HG02870 (cell line): ENCODE measurements at regions not wholly inside any gene's neighbourhood (a gene's known extent, or its start where the extent isn't known, plus 50 kb on each side); places are given as distances from the start of the nearest gene placed in this dataset.

Experiments used
- ATAC-seq: cut with Tn5 transposase; IDR thresholded peaks from one replicate; pipeline ENCODE4 v1.9.1; 2021; ENCODE audit warnings: mild to moderate bottlenecking, moderate library complexity; ENCODE audit not compliant: unreplicated experiment

GRCh38 chr1:56357927-56358690 lies 221.3 kb downstream of the PLPP3 start:
- no peak for ATAC-seq

GRCh38 chr1:56356376-56356990 lies 222.9 kb downstream of the PLPP3 start:
- no peak for ATAC-seq

- no peak for ATAC-seq
These were observed 223.4 kb downstream of the PLPP3 start for GRCh38 chr1:56355918-56356317.

- ATAC-seq: no peak
These were observed 223.9 kb downstream of the PLPP3 start for GRCh38 chr1:56355422-56355821.

- no peak for ATAC-seq
These were observed 233.5 kb downstream of the PLPP3 start for GRCh38 chr1:56345831-56346230.

- no peak for ATAC-seq
These were observed 238.4 kb downstream of the PLPP3 start for GRCh38 chr1:56340977-56341376.

- ATAC-seq: no peak
These were observed 239.4 kb downstream of the PLPP3 start for GRCh38 chr1:56339786-56340465.

- ATAC-seq: no peak
These were observed 240.3 kb downstream of the PLPP3 start for GRCh38 chr1:56339093-56339492.

GRCh38 chr1:56336982-56337381 lies 242.4 kb downstream of the PLPP3 start:
- no peak for ATAC-seq

- no peak for ATAC-seq
These were observed 244.0 kb downstream of the PLPP3 start for GRCh38 chr1:56335394-56335793.

- ATAC-seq: no peak
These were observed 245.3 kb downstream of the PLPP3 start for GRCh38 chr1:56334047-56334446.

GRCh38 chr1:56333461-56333860 lies 245.9 kb downstream of the PLPP3 start:
- ATAC-seq: no peak

GRCh38 chr1:56331892-56332567 lies 247.3 kb downstream of the PLPP3 start:
- no peak for ATAC-seq

- no peak for ATAC-seq
These were observed 248.0 kb downstream of the PLPP3 start for GRCh38 chr1:56331207-56331891.

GRCh38 chr1:56330391-56331026 lies 248.9 kb downstream of the PLPP3 start:
- peak; percentile 88 for ATAC-seq

GRCh38 chr1:56329970-56330369 lies 249.4 kb downstream of the PLPP3 start:
- ATAC-seq: no peak

- ATAC-seq: no peak
These were observed 252.2 kb downstream of the PLPP3 start for GRCh38 chr1:56327195-56327594.

GRCh38 chr1:56326056-56326455 lies 253.3 kb downstream of the PLPP3 start:
- no peak for ATAC-seq

- no peak for ATAC-seq
These were observed 254.9 kb downstream of the PLPP3 start for GRCh38 chr1:56324504-56324903.

- no peak for ATAC-seq
These were observed 257.2 kb downstream of the PLPP3 start for GRCh38 chr1:56322211-56322610.

- ATAC-seq: no peak
These were observed 258.2 kb downstream of the PLPP3 start for GRCh38 chr1:56321150-56321490.
